ENCODE measurements at regions not wholly inside any gene's neighbourhood (a gene's known extent, or its start where the extent isn't known, plus 50 kb on each side); places are given as distances from the start of the nearest gene placed in this dataset.

DNA sequence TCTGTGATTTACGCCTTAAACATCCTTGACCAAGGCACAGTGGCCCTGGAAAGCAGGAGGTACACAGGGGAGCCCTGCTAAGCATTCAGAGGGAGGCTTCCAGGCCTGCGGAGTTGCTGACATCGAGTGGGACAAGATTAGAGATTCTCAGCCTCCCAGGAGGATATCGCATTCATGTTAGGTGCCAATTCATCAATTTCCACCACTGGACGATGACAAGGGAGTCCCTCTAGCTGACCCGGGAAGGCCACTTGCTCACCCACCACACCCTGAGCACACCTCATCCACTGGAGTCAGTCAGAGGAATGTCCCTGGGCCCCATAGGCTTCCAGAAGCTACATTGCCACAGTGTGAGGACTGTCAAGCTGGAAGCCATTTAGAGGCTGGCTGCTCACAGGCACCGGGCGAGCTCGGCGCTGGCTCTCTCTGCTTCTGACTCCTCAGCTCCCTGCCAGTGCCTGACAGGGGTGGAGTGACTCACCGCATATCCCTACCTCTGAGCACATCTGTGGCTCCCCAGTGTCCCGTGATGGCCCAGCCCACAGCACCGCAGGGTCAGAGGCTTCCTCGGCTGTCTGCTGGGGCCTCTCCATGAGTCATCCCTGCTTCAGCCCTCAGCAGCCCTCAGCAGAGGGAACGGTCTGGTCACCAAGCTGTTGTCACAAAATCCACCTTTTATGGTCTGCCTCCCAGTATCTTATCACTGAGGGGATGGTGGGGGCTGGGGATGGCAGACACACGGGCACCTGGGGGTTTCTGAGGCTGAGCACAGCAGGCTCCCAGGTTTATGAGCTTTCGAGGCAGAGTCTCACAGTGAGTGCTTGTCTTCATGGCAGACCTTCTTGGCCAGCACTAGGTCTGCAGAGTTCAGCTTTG is 117.5 kb downstream of the ZNF608 start:
- TF ChIP-seq EZH2phosphoT487 (IDR thresholded peaks at IDR 0.05; ENCODE audit: borderline replicate concordance, low read depth, low read length): no peak
- TF ChIP-seq, protein P1, sequence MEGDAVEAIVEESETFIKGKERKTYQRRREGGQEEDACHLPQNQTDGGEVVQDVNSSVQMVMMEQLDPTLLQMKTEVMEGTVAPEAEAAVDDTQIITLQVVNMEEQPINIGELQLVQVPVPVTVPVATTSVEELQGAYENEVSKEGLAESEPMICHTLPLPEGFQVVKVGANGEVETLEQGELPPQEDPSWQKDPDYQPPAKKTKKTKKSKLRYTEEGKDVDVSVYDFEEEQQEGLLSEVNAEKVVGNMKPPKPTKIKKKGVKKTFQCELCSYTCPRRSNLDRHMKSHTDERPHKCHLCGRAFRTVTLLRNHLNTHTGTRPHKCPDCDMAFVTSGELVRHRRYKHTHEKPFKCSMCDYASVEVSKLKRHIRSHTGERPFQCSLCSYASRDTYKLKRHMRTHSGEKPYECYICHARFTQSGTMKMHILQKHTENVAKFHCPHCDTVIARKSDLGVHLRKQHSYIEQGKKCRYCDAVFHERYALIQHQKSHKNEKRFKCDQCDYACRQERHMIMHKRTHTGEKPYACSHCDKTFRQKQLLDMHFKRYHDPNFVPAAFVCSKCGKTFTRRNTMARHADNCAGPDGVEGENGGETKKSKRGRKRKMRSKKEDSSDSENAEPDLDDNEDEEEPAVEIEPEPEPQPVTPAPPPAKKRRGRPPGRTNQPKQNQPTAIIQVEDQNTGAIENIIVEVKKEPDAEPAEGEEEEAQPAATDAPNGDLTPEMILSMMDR (conservative IDR thresholded peaks at IDR 0.05; ENCODE audit: low read length): no peak
